K562 (cell line): ENCODE measurements at regions not wholly inside any gene's neighbourhood (a gene's known extent, or its start where the extent isn't known, plus 50 kb on each side); places are given as distances from the start of the nearest gene placed in this dataset.

ENCODE experiments used
- ATAC-seq: fragments of 200-7000 bp; cut with Tn5 transposase; 3 replicates; pipeline ENCODE4 v1.9.1; 2020; ENCODE audit warnings: moderate library complexity
- BruUV-seq: library from RNA; stranded (reverse); fragments of 400-500 nt; replicated peaks from 2 replicates; lab custom pipeline; 2021; lab: Mats Ljungman, UMichigan
- CTCF ChIA-PET: fragments of 300-600 bp; formaldehyde crosslinking; extraction: SDS; loops from one replicate; lab custom pipeline; 2021; ENCODE audit warnings: low intra/inter-chr PET ratio; lab: Yijun Ruan, JAX
- POLR2A ChIA-PET: fragments of 300-600, 350-650 bp; sonication (Branson Sonifier 250); formaldehyde crosslinking; extraction: SDS; loops from one replicate; lab custom pipeline; 2021; ENCODE audit warnings: antibody characterized with exemption, inconsistent platforms; lab: Yijun Ruan, JAX
- DNase-seq, 4 experiments: peaks; one replicate each; pipeline versions ENCODE4 v3.0.0 to v3.0.0-alpha.2; 2011 to 2018; ENCODE audit warnings: low spot score in 3 of 4, mixed read lengths in 3 of 4; ENCODE audit errors: extremely low read depth in 1 of 4
- FAIRE-seq: peaks from 2 replicates; lab custom pipeline; 2011; peaks lifted over from hg19 to GRCh38; lab: Jason Lieb, UNC
- H2AFZ ChIP-seq: 2 replicates; pipeline ENCODE4 v1.6.0; 2011; ENCODE audit warnings: low read depth, low read length, control low read depth, inconsistent platforms
- H3K27ac ChIP-seq: fragments of 200-600 bp; 3 replicates; pipeline ENCODE4 v1.8.0; 2011; ENCODE audit warnings: low read depth, mild to moderate bottlenecking, control low read depth, inconsistent platforms, low read length, moderate library complexity, mixed read lengths; ENCODE audit errors: extremely low read depth
- H3K27me3 ChIP-seq, 2 experiments: fragments of 300-600 bp in 1 of 2; 2 replicates in 1 of 2; 3 replicates in 1 of 2; pipeline versions ENCODE4 v1.6.0 to v1.8.0; 2011; ENCODE audit warnings: inconsistent platforms in 2 of 2, low read length in 2 of 2, mild to moderate bottlenecking in 1 of 2, mixed read lengths in 1 of 2, moderate library complexity in 1 of 2; ENCODE audit not compliant: control insufficient read depth in 2 of 2, insufficient read depth in 2 of 2
- H3K36me3 ChIP-seq: fragments of 300-600 bp; 3 replicates; pipeline ENCODE4 v1.8.0; 2011; ENCODE audit warnings: mild to moderate bottlenecking, low read length, inconsistent platforms; ENCODE audit not compliant: control insufficient read depth, insufficient read depth
- H3K4me1 ChIP-seq, 2 experiments: fragments of 200-600 bp in 1 of 2; replicated peaks in 1 of 2; 2 replicates in 1 of 2; 3 replicates in 1 of 2; pipeline versions ENCODE4 v1.5.1 to v1.8.0; 2011; ENCODE audit warnings: inconsistent platforms in 2 of 2, low read length in 2 of 2, mild to moderate bottlenecking in 1 of 2, mixed read lengths in 1 of 2, moderate library complexity in 1 of 2; ENCODE audit not compliant: control insufficient read depth in 2 of 2, insufficient read depth in 2 of 2
- H3K4me2 ChIP-seq: 2 replicates; pipeline ENCODE4 v1.6.1; 2011; ENCODE audit warnings: low read length, control low read depth, inconsistent platforms, mixed read lengths; ENCODE audit not compliant: insufficient read depth
- H3K4me3 ChIP-seq: fragments of 200-600 bp; sonication (generic), shearing (Covaris generic); 2 replicates; pipeline ENCODE4 v1.5.1; 2016; ENCODE audit warnings: control low read depth, inconsistent platforms
- H3K79me2 ChIP-seq: fragments of 200-600 bp; 3 replicates; pipeline ENCODE4 v1.8.0; 2011; ENCODE audit warnings: low read length, inconsistent platforms; ENCODE audit not compliant: control insufficient read depth, insufficient read depth
- H3K9ac ChIP-seq, 2 experiments: 2 replicates each; pipeline versions ENCODE4 v1.6.0 to v1.6.1; 2011; ENCODE audit warnings: low read depth in 2 of 2, low read length in 2 of 2, control low read depth in 1 of 2, inconsistent platforms in 1 of 2, mild to moderate bottlenecking in 1 of 2, mixed read lengths in 1 of 2; ENCODE audit not compliant: insufficient read depth in 1 of 2
- H3K9me1 ChIP-seq: one replicate; pipeline ENCODE4 v1.6.0; 2011; ENCODE audit warnings: inconsistent platforms, mild to moderate bottlenecking, low read length, moderate library complexity; ENCODE audit not compliant: control insufficient read depth, insufficient read depth
- H3K9me3 ChIP-seq: replicated peaks from 2 replicates; pipeline ENCODE4 v1.5.1; 2011; ENCODE audit warnings: low read depth, low read length, inconsistent platforms; ENCODE audit not compliant: control insufficient read depth, insufficient read depth
- H4K20me1 ChIP-seq: replicated peaks from 2 replicates; pipeline ENCODE4 v1.6.1; 2011; ENCODE audit warnings: low read length, inconsistent platforms, mixed read lengths; ENCODE audit not compliant: control insufficient read depth, insufficient read depth
- C11orf30 ChIP-seq: fragments of 450-650 bp; IDR thresholded peaks from 2 replicates; pipeline ENCODE4 v1.6.1; 2016; ENCODE audit warnings: low read depth, mild to moderate bottlenecking
- DPF2 ChIP-seq: fragments of 450-650 bp; IDR thresholded peaks from 2 replicates; pipeline ENCODE4 v1.6.1; 2016
- EP400 ChIP-seq: fragments of 450-650 bp; IDR thresholded peaks from 2 replicates; pipeline ENCODE4 v1.6.1; 2017; ENCODE audit warnings: antibody characterized with exemption, mild to moderate bottlenecking, moderate library complexity
- GATAD2A ChIP-seq: fragments of 450-650 bp; IDR thresholded peaks from 2 replicates; pipeline ENCODE4 v1.6.1; 2017
- HDAC1 ChIP-seq, 2 experiments: fragments of 450-650 bp; IDR thresholded peaks; 2 replicates each; pipeline ENCODE4 v1.6.1; 2016 to 2017; ENCODE audit warnings: inconsistent platforms in 1 of 2, mild to moderate bottlenecking in 1 of 2, moderate library complexity in 1 of 2
- KDM2B ChIP-seq: fragments of 250-450 bp; sonication (Bioruptor Pico); IDR thresholded peaks from 2 replicates; pipeline ENCODE4 v1.8.0; 2021; ENCODE audit warnings: mild to moderate bottlenecking, moderate library complexity
- SAFB ChIP-seq: fragments of 200-400 bp; formaldehyde crosslinking; IDR thresholded peaks from 2 replicates; pipeline ENCODE4 v1.6.1; 2017; ENCODE audit warnings: low read depth, low read length, borderline replicate concordance
- SOX6 ChIP-seq: fragments of 450-650 bp; IDR thresholded peaks from 2 replicates; pipeline ENCODE4 v1.6.1; 2014; ENCODE audit warnings: mild to moderate bottlenecking
- THAP7 ChIP-seq: fragments of 250-450 bp; sonication (Bioruptor Pico); IDR thresholded peaks from 2 replicates; pipeline ENCODE4 v1.5.0; 2021
- TRIM28 ChIP-seq: fragments of 450-650 bp; IDR thresholded peaks from 2 replicates; pipeline ENCODE4 v1.6.1; 2017
- ZNF609 ChIP-seq: sonication (generic); formaldehyde crosslinking; IDR thresholded peaks from 2 replicates; pipeline ENCODE4 v1.8.1; 2023; ENCODE audit warnings: missing genetic modification reagents, mild to moderate bottlenecking, borderline replicate concordance
- ZSCAN29 ChIP-seq: fragments of 450-650 bp; IDR thresholded peaks from 2 replicates; pipeline ENCODE4 v1.6.1; 2017
- WGBS: fragments of 100-300 bp; shearing (Covaris generic); methylation state at CpG from one replicate; pipeline ENCODE4 v1.1.6; 2016; ENCODE audit warnings: low coverage, mixed read lengths; ENCODE audit not compliant: insufficient coverage; ENCODE audit errors: missing lambda C conversion rate; 5-methylcytosine and 5-hydroxymethylcytosine counted together
- in situ Hi-C: fragments of 300-500 bp; cut with MboI; formaldehyde crosslinking; loops from 4 replicates; pipeline ENCODE4 v1.15.0; 2018; ENCODE audit warnings: inconsistent platforms, mixed read lengths
- intact Hi-C: fragments of 100-400 bp; cut with micrococcal nuclease; formaldehyde crosslinking; loops from 2 replicates; pipeline ENCODE4 v1.14.2; 2022
- TF ChIP-seq, protein P1 (sequence below), 3 experiments: fragments of 200-800 bp in 1 of 3; fragments of 250-450 bp in 1 of 3; fragments of 450-650 bp in 1 of 3; sonication (Bioruptor Pico) in 1 of 3; sonication (Bioruptor generic) in 1 of 3; formaldehyde crosslinking in 1 of 3; IDR thresholded peaks; 2 replicates each; pipeline versions ENCODE4 v1.6.1 to v1.8.0; 2016 to 2022; ENCODE audit warnings: mild to moderate bottlenecking in 2 of 3, missing genetic modification characterization in 2 of 3, missing compliant biosample characterization in 1 of 3, moderate library complexity in 1 of 3
- TF ChIP-seq, protein P2 (sequence below): fragments of 250-450 bp; sonication (Bioruptor Pico); IDR thresholded peaks from 2 replicates; pipeline ENCODE4 v1.6.1; 2021; ENCODE audit warnings: mild to moderate bottlenecking

- CTCF ChIA-PET, result no interaction called here
- no peaks in the 10 kb centered on the region for H3K9me1 ChIP-seq
- peak overlapping the region; percentile 47 for H3K4me2 ChIP-seq
- TF ChIP-seq DPF2 (peak; percentile 63), C11orf30 (peak; percentile 86), SOX6 (no peak), ZNF609 (no peak), TRIM28 (no peak), SAFB (no peak), KDM2B (CRISPR knock-in tag) (no peak), EP400 (no peak; the same call in 1 of the 2 replicates), THAP7 (CRISPR knock-in tag) (no peak), ZSCAN29 (no peak), HDAC1 (IDR thresholded peaks at IDR 0.05) (0 out of 4 replicates have a peak, but pooled peaks of 1 of the 2 experiments have one; percentile 38), GATAD2A (0 out of 2 replicates have a peak, but pooled peaks have one; percentile 26)
- TF ChIP-seq, protein P1, sequence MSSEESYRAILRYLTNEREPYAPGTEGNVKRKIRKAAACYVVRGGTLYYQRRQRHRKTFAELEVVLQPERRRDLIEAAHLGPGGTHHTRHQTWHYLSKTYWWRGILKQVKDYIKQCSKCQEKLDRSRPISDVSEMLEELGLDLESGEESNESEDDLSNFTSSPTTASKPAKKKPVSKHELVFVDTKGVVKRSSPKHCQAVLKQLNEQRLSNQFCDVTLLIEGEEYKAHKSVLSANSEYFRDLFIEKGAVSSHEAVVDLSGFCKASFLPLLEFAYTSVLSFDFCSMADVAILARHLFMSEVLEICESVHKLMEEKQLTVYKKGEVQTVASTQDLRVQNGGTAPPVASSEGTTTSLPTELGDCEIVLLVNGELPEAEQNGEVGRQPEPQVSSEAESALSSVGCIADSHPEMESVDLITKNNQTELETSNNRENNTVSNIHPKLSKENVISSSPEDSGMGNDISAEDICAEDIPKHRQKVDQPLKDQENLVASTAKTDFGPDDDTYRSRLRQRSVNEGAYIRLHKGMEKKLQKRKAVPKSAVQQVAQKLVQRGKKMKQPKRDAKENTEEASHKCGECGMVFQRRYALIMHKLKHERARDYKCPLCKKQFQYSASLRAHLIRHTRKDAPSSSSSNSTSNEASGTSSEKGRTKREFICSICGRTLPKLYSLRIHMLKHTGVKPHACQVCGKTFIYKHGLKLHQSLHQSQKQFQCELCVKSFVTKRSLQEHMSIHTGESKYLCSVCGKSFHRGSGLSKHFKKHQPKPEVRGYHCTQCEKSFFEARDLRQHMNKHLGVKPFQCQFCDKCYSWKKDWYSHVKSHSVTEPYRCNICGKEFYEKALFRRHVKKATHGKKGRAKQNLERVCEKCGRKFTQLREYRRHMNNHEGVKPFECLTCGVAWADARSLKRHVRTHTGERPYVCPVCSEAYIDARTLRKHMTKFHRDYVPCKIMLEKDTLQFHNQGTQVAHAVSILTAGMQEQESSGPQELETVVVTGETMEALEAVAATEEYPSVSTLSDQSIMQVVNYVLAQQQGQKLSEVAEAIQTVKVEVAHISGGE (CRISPR knock-in tag; IDR thresholded peaks at IDR 0.05), result 0 out of 6 replicates have a peak, but pooled peaks of 1 of the 3 experiments have one; percentile 15
- TF ChIP-seq, protein P2, sequence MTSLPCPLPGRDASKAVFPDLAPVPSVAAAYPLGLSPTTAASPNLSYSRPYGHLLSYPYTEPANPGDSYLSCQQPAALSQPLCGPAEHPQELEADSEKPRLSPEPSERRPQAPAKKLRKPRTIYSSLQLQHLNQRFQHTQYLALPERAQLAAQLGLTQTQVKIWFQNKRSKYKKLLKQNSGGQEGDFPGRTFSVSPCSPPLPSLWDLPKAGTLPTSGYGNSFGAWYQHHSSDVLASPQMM (CRISPR knock-in tag), result no peak
These were observed 65.5 kb upstream of the SPTLC1 start for GRCh38 chr9:92180669-92181181.

More at GRCh38 chr9:92180669-92181181, 65.5 kb upstream of the SPTLC1 start:
- peak; percentile 77 to 85 (median 80) for DNase-seq
- H3K27me3 ChIP-seq, result no peaks in the 10 kb centered on the region
- H3K27ac ChIP-seq, result peak overlapping the region; percentile 43
- POLR2A ChIA-PET, result interaction anchor here (1.0 to 2.0 kb wide), 2 partner anchors 9 to 12 kb away, joined by 3 to 9 read pairs; no protein-coding TSS in a partner anchor
- intact Hi-C loops (no loop called here), in situ Hi-C loops (no loop called here)
- no peaks in the 10 kb centered on the region for H4K20me1 ChIP-seq
- peak; percentile 93 for FAIRE-seq
- H3K4me3 ChIP-seq, result no peak overlapping the region
- peak overlapping the region; percentile 81 for H2AFZ ChIP-seq
- H3K4me1 ChIP-seq, result peaks cover 23 to 37% of the 10 kb centered on the region in 2 experiments
- H3K9me3 ChIP-seq, result peaks cover 5% of the 10 kb centered on the region
- peak overlapping the region; percentile 32 to 81 for H3K9ac ChIP-seq
- no peaks in the 10 kb centered on the region for H3K36me3 ChIP-seq
- peak; percentile 90 for ATAC-seq
- no TSS peak for BruUV-seq
- H3K79me2 ChIP-seq, result no peaks in the 10 kb centered on the region
- WGBS, result 11% methylated on average over 7 of the region's 7 CpGs
